ENCODE measurements at regions not wholly inside any gene's neighbourhood (a gene's known extent, or its start where the extent isn't known, plus 50 kb on each side); places are given as distances from the start of the nearest gene placed in this dataset.

DNA sequence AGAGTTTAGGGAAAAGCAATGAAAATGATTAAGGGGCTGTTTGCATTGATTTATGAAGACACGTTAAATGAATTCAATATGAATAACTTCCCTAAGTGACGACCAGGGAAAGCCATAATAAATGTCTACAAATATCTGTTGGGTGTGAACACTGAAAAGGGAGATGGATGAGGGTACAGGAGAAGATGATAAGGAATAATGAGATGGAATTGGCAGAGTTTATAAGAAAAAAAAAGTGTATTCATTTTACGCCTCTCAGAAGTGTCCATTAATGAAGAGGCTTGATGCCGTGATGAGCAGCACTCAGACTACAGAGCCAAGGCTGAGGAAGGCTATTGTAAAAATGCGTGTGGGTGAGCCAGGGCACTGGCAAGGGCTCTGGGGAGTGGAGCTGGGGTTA is 346.7 kb upstream of the AKR1E2 start:
- BruUV-seq (replicated peaks), result no TSS peak
- DNase-seq (ENCODE audit: low read depth, low spot score) (no peak), ATAC-seq (no peak)
- Histone ChIP-seq H3K9me3 (ENCODE audit: control insufficient read depth, insufficient read depth, low read depth, low read length) (peaks cover 12% of the 10 kb centered on the region; the same call in 1 of the 2 replicates), H3K27me3 (ENCODE audit: control insufficient read depth, insufficient read depth, low read length) (no peaks in the 10 kb centered on the region), H3K36me3 (ENCODE audit: control insufficient read depth, insufficient read depth, low read length) (no peaks in the 10 kb centered on the region), H3K4me3 (ENCODE audit: low read depth in 2 of 2, low read length in 2 of 2) (no peak overlapping the region), H3K27ac (ENCODE audit: low read length) (no peak overlapping the region), H3K4me1 (ENCODE audit: control insufficient read depth, insufficient read depth, low read length) (no peaks in the 10 kb centered on the region)
- POLR2A ChIA-PET, result no interaction called here
- intact Hi-C loops (cut with micrococcal nuclease; ENCODE audit: unreplicated experiment) (no loop called here), in situ Hi-C loops (cut with HindIII; ENCODE audit: low pct_unique_long_range_greater_than_20kb, low sequenced_read_pairs) (no loop called here)
- TF ChIP-seq TCF7L2 (IDR thresholded peaks at IDR 0.05; ENCODE audit: low read depth, low read length) (no peak), REST (IDR thresholded peaks at IDR 0.05; ENCODE audit: insufficient read depth in 1 of 2, low read depth in 2 of 2, low read length in 1 of 2) (no peak), SIN3A (IDR thresholded peaks at IDR 0.05; ENCODE audit: borderline replicate concordance, insufficient read depth, low read depth, low read length) (no peak), POLR2AphosphoS5 (IDR thresholded peaks at IDR 0.05; ENCODE audit: low read depth, low read length) (no peak)
- TF ChIP-seq, protein P1, sequence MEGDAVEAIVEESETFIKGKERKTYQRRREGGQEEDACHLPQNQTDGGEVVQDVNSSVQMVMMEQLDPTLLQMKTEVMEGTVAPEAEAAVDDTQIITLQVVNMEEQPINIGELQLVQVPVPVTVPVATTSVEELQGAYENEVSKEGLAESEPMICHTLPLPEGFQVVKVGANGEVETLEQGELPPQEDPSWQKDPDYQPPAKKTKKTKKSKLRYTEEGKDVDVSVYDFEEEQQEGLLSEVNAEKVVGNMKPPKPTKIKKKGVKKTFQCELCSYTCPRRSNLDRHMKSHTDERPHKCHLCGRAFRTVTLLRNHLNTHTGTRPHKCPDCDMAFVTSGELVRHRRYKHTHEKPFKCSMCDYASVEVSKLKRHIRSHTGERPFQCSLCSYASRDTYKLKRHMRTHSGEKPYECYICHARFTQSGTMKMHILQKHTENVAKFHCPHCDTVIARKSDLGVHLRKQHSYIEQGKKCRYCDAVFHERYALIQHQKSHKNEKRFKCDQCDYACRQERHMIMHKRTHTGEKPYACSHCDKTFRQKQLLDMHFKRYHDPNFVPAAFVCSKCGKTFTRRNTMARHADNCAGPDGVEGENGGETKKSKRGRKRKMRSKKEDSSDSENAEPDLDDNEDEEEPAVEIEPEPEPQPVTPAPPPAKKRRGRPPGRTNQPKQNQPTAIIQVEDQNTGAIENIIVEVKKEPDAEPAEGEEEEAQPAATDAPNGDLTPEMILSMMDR (IDR thresholded peaks at IDR 0.05), result no peak
- CTCF ChIA-PET, result no interaction called here

- Histone ChIP-seq H3K9me3 (ENCODE audit: control insufficient read depth, insufficient read depth, low read depth, low read length) (peaks cover 12% of the 10 kb centered on the region; the same call in 1 of the 2 replicates), H3K27ac (ENCODE audit: low read length) (no peak overlapping the region), H3K4me3 (ENCODE audit: low read depth in 2 of 2, low read length in 2 of 2) (no peak overlapping the region), H3K4me1 (ENCODE audit: control insufficient read depth, insufficient read depth, low read length) (no peaks in the 10 kb centered on the region), H3K36me3 (ENCODE audit: control insufficient read depth, insufficient read depth, low read length) (no peaks in the 10 kb centered on the region), H3K27me3 (ENCODE audit: control insufficient read depth, insufficient read depth, low read length) (no peaks in the 10 kb centered on the region)
- CTCF ChIA-PET, result no interaction called here
- ATAC-seq, result no peak
- no peak for DNase-seq (ENCODE audit: low read depth, low spot score)
- POLR2A ChIA-PET, result no interaction called here
- TF ChIP-seq SIN3A (IDR thresholded peaks at IDR 0.05; ENCODE audit: borderline replicate concordance, insufficient read depth, low read depth, low read length) (no peak), TCF7L2 (IDR thresholded peaks at IDR 0.05; ENCODE audit: low read depth, low read length) (no peak), POLR2AphosphoS5 (IDR thresholded peaks at IDR 0.05; ENCODE audit: low read depth, low read length) (no peak), REST (IDR thresholded peaks at IDR 0.05; ENCODE audit: insufficient read depth in 1 of 2, low read depth in 2 of 2, low read length in 1 of 2) (no peak)
- TF ChIP-seq, protein P1 (IDR thresholded peaks at IDR 0.05), result no peak
- intact Hi-C loops (cut with micrococcal nuclease; ENCODE audit: unreplicated experiment) (no loop called here), in situ Hi-C loops (cut with HindIII; ENCODE audit: low pct_unique_long_range_greater_than_20kb, low sequenced_read_pairs) (no loop called here)
- BruUV-seq (replicated peaks), result no TSS peak
These were observed 348.3 kb upstream of the AKR1E2 start for GRCh38 chr10:4477664-4478063.

Data from Panc1 (cell line).